ENCODE measurements at regions not wholly inside any gene's neighbourhood (a gene's known extent, or its start where the extent isn't known, plus 50 kb on each side); places are given as distances from the start of the nearest gene placed in this dataset.

DNA sequence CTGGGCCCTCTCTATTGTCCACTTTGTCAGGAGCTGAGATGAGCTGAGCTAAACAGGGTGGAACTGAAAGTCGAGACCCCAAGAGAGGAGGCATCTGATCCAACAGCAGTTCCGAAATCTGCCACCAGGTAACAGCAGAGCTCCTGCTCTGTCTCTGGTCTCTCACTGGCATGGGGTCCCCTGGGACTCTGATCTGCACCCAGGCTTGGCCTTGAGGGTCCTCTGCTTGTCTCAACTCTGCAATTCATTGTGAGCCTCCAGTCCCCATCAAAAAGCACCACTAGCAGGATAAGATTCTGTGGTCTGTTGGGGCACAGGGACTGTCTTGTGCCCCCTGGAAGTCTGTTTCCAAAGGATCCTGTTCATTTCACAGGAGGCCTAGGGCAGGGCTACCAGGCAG lies 62.5 kb upstream of the TOP1 start:
- ChIA-PET CTCF (no interaction called here), POLR2A (no interaction called here), RAD21 (ENCODE audit: low non-redundant PET in 1 of 2, low total read pairs in 2 of 2, uncharacterized antibody in 2 of 2, unreplicated experiment in 2 of 2) (no interaction called here)
- H3K36me3 ChIP-seq (ENCODE audit: control insufficient read depth in 1 of 2, insufficient read depth in 2 of 2, low read length in 2 of 2): no peaks in the 10 kb centered on the region
- no peaks in the 10 kb centered on the region for H4K20me1 ChIP-seq (ENCODE audit: insufficient read depth)
- H3K9me3 ChIP-seq (ENCODE audit: control insufficient read depth in 1 of 2, insufficient read depth in 1 of 2, low read depth in 1 of 2, low read length in 2 of 2): no peaks in the 10 kb centered on the region
- DNase-seq (ENCODE audit: low read depth, low spot score) (no peak), ATAC-seq (no peak)
- no TSS peak for BruUV-seq (replicated peaks)
- no peak overlapping the region for H3K27ac ChIP-seq (ENCODE audit: low read depth, low read length)
- H3K4me3 ChIP-seq (replicated peaks in 1 of 2; ENCODE audit: low read depth in 1 of 2, low read length in 2 of 2): no peak overlapping the region
- H3K9me2 ChIP-seq (ENCODE audit: insufficient read depth): no peaks in the 10 kb centered on the region
- TF ChIP-seq YY1 (IDR thresholded peaks at IDR 0.05; ENCODE audit: extremely low read depth, insufficient replicate concordance, low read depth, low read length) (no peak), EZH2phosphoT487 (IDR thresholded peaks at IDR 0.05; ENCODE audit: borderline replicate concordance) (no peak), CBX3 (IDR thresholded peaks at IDR 0.05; ENCODE audit: low read depth) (no peak), ZFX (IDR thresholded peaks at IDR 0.05) (no peak), ELF1 (IDR thresholded peaks at IDR 0.05; ENCODE audit: borderline replicate concordance, low read depth) (no peak), SP1 (IDR thresholded peaks at IDR 0.05; ENCODE audit: low read depth) (no peak), RAD21 (IDR thresholded peaks at IDR 0.05; ENCODE audit: low read depth) (peak; percentile 31; the same call in 1 of the 2 replicates), POLR2A (IDR thresholded peaks at IDR 0.05; ENCODE audit: borderline replicate concordance, extremely low read depth, insufficient read depth, insufficient read length) (no peak)
- TF ChIP-seq, protein P1, sequence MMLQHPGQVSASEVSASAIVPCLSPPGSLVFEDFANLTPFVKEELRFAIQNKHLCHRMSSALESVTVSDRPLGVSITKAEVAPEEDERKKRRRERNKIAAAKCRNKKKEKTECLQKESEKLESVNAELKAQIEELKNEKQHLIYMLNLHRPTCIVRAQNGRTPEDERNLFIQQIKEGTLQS (IDR thresholded peaks at IDR 0.05): no peak
- TF ChIP-seq, protein P2, sequence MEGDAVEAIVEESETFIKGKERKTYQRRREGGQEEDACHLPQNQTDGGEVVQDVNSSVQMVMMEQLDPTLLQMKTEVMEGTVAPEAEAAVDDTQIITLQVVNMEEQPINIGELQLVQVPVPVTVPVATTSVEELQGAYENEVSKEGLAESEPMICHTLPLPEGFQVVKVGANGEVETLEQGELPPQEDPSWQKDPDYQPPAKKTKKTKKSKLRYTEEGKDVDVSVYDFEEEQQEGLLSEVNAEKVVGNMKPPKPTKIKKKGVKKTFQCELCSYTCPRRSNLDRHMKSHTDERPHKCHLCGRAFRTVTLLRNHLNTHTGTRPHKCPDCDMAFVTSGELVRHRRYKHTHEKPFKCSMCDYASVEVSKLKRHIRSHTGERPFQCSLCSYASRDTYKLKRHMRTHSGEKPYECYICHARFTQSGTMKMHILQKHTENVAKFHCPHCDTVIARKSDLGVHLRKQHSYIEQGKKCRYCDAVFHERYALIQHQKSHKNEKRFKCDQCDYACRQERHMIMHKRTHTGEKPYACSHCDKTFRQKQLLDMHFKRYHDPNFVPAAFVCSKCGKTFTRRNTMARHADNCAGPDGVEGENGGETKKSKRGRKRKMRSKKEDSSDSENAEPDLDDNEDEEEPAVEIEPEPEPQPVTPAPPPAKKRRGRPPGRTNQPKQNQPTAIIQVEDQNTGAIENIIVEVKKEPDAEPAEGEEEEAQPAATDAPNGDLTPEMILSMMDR (IDR thresholded peaks at IDR 0.05 in 2 of 3, conservative IDR thresholded peaks at IDR 0.05 in 1 of 3; ENCODE audit: borderline replicate concordance in 1 of 3, insufficient read depth in 1 of 3, low read depth in 2 of 3, low read length in 2 of 3): peak in 2 of 3 experiments; percentile 52 to 53; a peak in 4 of 6 replicates
- H3K4me1 ChIP-seq (ENCODE audit: control insufficient read depth in 1 of 2, insufficient read depth in 2 of 2, low read length in 2 of 2): peaks cover 0 to 11% of the 10 kb centered on the region in 2 experiments; a peak in 3 of 4 replicates
- H2AFZ ChIP-seq (ENCODE audit: low read depth, low read length, poor library complexity, severe bottlenecking): no peak overlapping the region
- H3K4me2 ChIP-seq (ENCODE audit: low read length): no peak overlapping the region
- intact Hi-C loops (cut with micrococcal nuclease): loop anchor here (5.0 kb wide), 1 partner anchor 111 kb away; no protein-coding TSS in a partner anchor
- no peaks in the 10 kb centered on the region for H3K27me3 ChIP-seq (ENCODE audit: insufficient read depth, low read length)
- H3K9ac ChIP-seq (ENCODE audit: low read length): no peak overlapping the region
- no peaks in the 10 kb centered on the region for H3K79me2 ChIP-seq (ENCODE audit: insufficient read depth, low read length)
